Neural progenitor cell (in vitro differentiated cells): ENCODE measurements at regions not wholly inside any gene's neighbourhood (a gene's known extent, or its start where the extent isn't known, plus 50 kb on each side); places are given as distances from the start of the nearest gene placed in this dataset.

ENCODE experiments used
- DNase-seq: peaks from one replicate; pipeline ENCODE4 v3.0.0-alpha.2; 2016; ENCODE audit warnings: low spot score
- H2AFZ ChIP-seq: fragments of 200-600 bp; sonication (generic); replicated peaks from 2 replicates; pipeline ENCODE4 v1.6.1; 2016; ENCODE audit warnings: antibody characterized with exemption
- H3F3A ChIP-seq: fragments of 200-600 bp; sonication (generic); 2 replicates; pipeline ENCODE4 v1.6.1; 2016; ENCODE audit warnings: antibody characterized with exemption, low read depth
- H3K27ac ChIP-seq: fragments of 200-600 bp; sonication (generic); 2 replicates; pipeline ENCODE4 v1.5.1; 2016; ENCODE audit warnings: mild to moderate bottlenecking
- H3K27me3 ChIP-seq: fragments of 200-600 bp; sonication (generic); 2 replicates; pipeline ENCODE4 v1.6.1; 2016; ENCODE audit warnings: mild to moderate bottlenecking, moderate library complexity
- H3K36me3 ChIP-seq: fragments of 200-600 bp; sonication (generic); 2 replicates; pipeline ENCODE4 v1.5.1; 2016
- H3K4me1 ChIP-seq: fragments of 200-600 bp; sonication (generic); 2 replicates; pipeline ENCODE4 v1.6.1; 2016; ENCODE audit warnings: mixed run types
- H3K4me2 ChIP-seq: fragments of 200-600 bp; sonication (generic); 2 replicates; pipeline ENCODE4 v1.6.1; 2016
- H3K4me3 ChIP-seq: fragments of 200-600 bp; sonication (generic); 2 replicates; pipeline ENCODE4 v1.5.1; 2016
- H3K79me2 ChIP-seq: fragments of 200-600 bp; sonication (generic); 2 replicates; pipeline ENCODE4 v1.6.1; 2016; ENCODE audit warnings: low read depth
- H3K9ac ChIP-seq: fragments of 200-600 bp; sonication (generic); 2 replicates; pipeline ENCODE4 v1.6.1; 2016
- H3K9me3 ChIP-seq: fragments of 200-600 bp; sonication (generic); 2 replicates; pipeline ENCODE4 v1.5.1; 2016; ENCODE audit warnings: low read depth
- H4K20me1 ChIP-seq: fragments of 200-600 bp; sonication (generic); 2 replicates; pipeline ENCODE4 v1.6.1; 2016; ENCODE audit warnings: low read depth
- H3K27ac Mint-ChIP-seq: 3 replicates; pipeline ENCODE4 v1.8.0; 2021; ENCODE audit warnings: mixed read lengths
- H3K27me3 Mint-ChIP-seq: 2 replicates; pipeline ENCODE4 v1.8.0; 2022; ENCODE audit warnings: low read depth, mild to moderate bottlenecking, inconsistent platforms, moderate library complexity, mixed read lengths; ENCODE audit not compliant: insufficient read depth
- H3K36me3 Mint-ChIP-seq: 3 replicates; pipeline ENCODE4 v1.8.0; 2021; ENCODE audit warnings: mixed read lengths
- H3K4me1 Mint-ChIP-seq: 3 replicates; pipeline ENCODE4 v1.8.0; 2021; ENCODE audit warnings: mixed read lengths
- H3K4me3 Mint-ChIP-seq: 3 replicates; pipeline ENCODE4 v1.8.0; 2021; ENCODE audit warnings: mild to moderate bottlenecking, moderate library complexity, mixed read lengths
- H3K9me3 Mint-ChIP-seq: 3 replicates; pipeline ENCODE4 v1.8.0; 2020; ENCODE audit warnings: mixed read lengths
- EZH2 ChIP-seq: fragments of 200-600 bp; sonication (generic); IDR thresholded peaks from 2 replicates; pipeline ENCODE4 v1.6.1; 2017; ENCODE audit warnings: antibody characterized with exemption, mild to moderate bottlenecking, moderate library complexity
- EZH2phosphoT487 ChIP-seq: fragments of 200-600 bp; sonication (generic); IDR thresholded peaks from 2 replicates; pipeline ENCODE4 v1.6.1; 2017; ENCODE audit warnings: antibody characterized with exemption
- TF ChIP-seq, protein P1 (sequence below): fragments of 200-600 bp; sonication (generic); IDR thresholded peaks from 2 replicates; pipeline ENCODE4 v1.5.1; 2017; ENCODE audit warnings: antibody characterized with exemption, mild to moderate bottlenecking

GRCh38 chr1:4308806-4309205 is 345.6 kb upstream of the AJAP1 start:
- no peak overlapping the region for H3K27ac ChIP-seq
- no peaks in the 10 kb centered on the region for H3K79me2 ChIP-seq
- H3F3A ChIP-seq: no peaks in the 10 kb centered on the region
- no peaks in the 10 kb centered on the region for H3K36me3 ChIP-seq
- Mint-ChIP-seq H3K36me3 (peaks cover 2% of the 10 kb centered on the region), H3K4me1 (no peaks in the 10 kb centered on the region), H3K4me3 (no peak overlapping the region), H3K9me3 (peaks cover 20% of the 10 kb centered on the region), H3K27me3 (peaks cover 3% of the 10 kb centered on the region), H3K27ac (no peak overlapping the region)
- no peak for DNase-seq
- no peak overlapping the region for H3K4me3 ChIP-seq
- no peak overlapping the region for H2AFZ ChIP-seq
- H3K9ac ChIP-seq: no peak overlapping the region
- H4K20me1 ChIP-seq: no peaks in the 10 kb centered on the region
- H3K9me3 ChIP-seq: peaks cover 7% of the 10 kb centered on the region
- H3K4me1 ChIP-seq: no peaks in the 10 kb centered on the region
- TF ChIP-seq EZH2 (no peak), EZH2phosphoT487 (no peak)
- TF ChIP-seq, protein P1, sequence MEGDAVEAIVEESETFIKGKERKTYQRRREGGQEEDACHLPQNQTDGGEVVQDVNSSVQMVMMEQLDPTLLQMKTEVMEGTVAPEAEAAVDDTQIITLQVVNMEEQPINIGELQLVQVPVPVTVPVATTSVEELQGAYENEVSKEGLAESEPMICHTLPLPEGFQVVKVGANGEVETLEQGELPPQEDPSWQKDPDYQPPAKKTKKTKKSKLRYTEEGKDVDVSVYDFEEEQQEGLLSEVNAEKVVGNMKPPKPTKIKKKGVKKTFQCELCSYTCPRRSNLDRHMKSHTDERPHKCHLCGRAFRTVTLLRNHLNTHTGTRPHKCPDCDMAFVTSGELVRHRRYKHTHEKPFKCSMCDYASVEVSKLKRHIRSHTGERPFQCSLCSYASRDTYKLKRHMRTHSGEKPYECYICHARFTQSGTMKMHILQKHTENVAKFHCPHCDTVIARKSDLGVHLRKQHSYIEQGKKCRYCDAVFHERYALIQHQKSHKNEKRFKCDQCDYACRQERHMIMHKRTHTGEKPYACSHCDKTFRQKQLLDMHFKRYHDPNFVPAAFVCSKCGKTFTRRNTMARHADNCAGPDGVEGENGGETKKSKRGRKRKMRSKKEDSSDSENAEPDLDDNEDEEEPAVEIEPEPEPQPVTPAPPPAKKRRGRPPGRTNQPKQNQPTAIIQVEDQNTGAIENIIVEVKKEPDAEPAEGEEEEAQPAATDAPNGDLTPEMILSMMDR: no peak
- no peak overlapping the region for H3K4me2 ChIP-seq
- H3K27me3 ChIP-seq: no peaks in the 10 kb centered on the region

DNA sequence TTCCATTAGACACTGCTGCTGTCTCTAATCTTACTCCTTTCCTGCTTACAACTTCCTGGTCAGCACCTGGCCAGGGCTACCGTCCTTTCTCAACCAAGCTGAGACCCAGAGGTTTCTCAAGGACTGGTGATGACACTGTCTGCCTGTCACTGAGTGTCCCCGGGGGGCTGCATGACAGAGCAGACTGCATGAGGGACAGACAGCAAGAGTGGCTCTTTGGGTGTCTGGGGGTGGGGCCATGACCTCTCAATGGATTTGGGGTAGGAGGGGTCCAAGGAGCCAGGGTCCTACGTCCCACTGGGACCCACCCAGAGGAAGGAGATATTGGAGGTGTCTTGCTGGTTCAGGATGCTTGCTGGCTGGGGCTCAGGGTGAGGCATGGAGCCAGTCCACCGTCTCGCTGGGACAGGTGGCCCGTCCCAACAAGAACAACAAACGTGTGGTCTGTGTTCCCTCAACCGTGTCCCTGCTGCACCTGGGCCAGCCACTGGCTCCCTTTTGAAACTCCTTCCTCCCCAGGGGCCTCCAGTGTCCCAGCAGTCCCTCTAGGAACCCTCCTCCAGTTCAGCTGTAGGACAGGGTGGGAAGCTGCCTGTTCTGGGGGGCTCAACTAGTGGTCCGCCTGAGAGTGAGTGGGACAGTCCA is 344.6 kb upstream of the AJAP1 start:
- no peak overlapping the region for H3K4me2 ChIP-seq
- Mint-ChIP-seq H3K4me3 (no peak overlapping the region), H3K9me3 (peaks cover 24% of the 10 kb centered on the region), H3K27ac (no peak overlapping the region), H3K36me3 (peaks cover 2% of the 10 kb centered on the region), H3K4me1 (no peaks in the 10 kb centered on the region), H3K27me3 (peaks cover 3% of the 10 kb centered on the region)
- TF ChIP-seq EZH2phosphoT487 (no peak), EZH2 (no peak)
- TF ChIP-seq, protein P1: no peak
- no peak overlapping the region for H2AFZ ChIP-seq
- H4K20me1 ChIP-seq: no peaks in the 10 kb centered on the region
- H3K27ac ChIP-seq: no peak overlapping the region
- H3K36me3 ChIP-seq: no peaks in the 10 kb centered on the region
- H3K4me1 ChIP-seq: no peaks in the 10 kb centered on the region
- peaks cover 10% of the 10 kb centered on the region for H3K9me3 ChIP-seq
- H3K4me3 ChIP-seq: no peak overlapping the region
- no peaks in the 10 kb centered on the region for H3K27me3 ChIP-seq
- H3F3A ChIP-seq: no peaks in the 10 kb centered on the region
- no peak for DNase-seq
- H3K79me2 ChIP-seq: no peaks in the 10 kb centered on the region
- no peak overlapping the region for H3K9ac ChIP-seq

- no peaks in the 10 kb centered on the region for H3K4me1 Mint-ChIP-seq
- DNase-seq: no peak
- Histone ChIP-seq H3K9ac (no peak overlapping the region), H3K27ac (no peak overlapping the region), H3K4me2 (no peak overlapping the region), H3K4me3 (no peak overlapping the region), H3F3A (no peaks in the 10 kb centered on the region), H3K4me1 (no peaks in the 10 kb centered on the region), H3K79me2 (no peaks in the 10 kb centered on the region), H2AFZ (no peak overlapping the region), H4K20me1 (no peaks in the 10 kb centered on the region), H3K9me3 (peaks cover 10% of the 10 kb centered on the region), H3K27me3 (no peaks in the 10 kb centered on the region), H3K36me3 (no peaks in the 10 kb centered on the region)
- no peak overlapping the region for H3K4me3 Mint-ChIP-seq
- TF ChIP-seq, protein P1: no peak
- TF ChIP-seq EZH2 (no peak), EZH2phosphoT487 (no peak)
- no peak overlapping the region for H3K27ac Mint-ChIP-seq
- peaks cover 3% of the 10 kb centered on the region for H3K27me3 Mint-ChIP-seq
- H3K9me3 Mint-ChIP-seq: peaks cover 25% of the 10 kb centered on the region
- H3K36me3 Mint-ChIP-seq: peaks cover 2% of the 10 kb centered on the region
Observed at GRCh38 chr1:4310396-4310923, 343.9 kb upstream of the AJAP1 start.
